OCI-LY7 (cell line): ENCODE measurements at regions not wholly inside any gene's neighbourhood (a gene's known extent, or its start where the extent isn't known, plus 50 kb on each side); places are given as distances from the start of the nearest gene placed in this dataset.

Experiments used
- BruUV-seq: library from RNA; stranded (reverse); fragments of 400-500 nt; replicated peaks from 2 replicates; lab custom pipeline; 2021; lab: Mats Ljungman, UMichigan
- CTCF ChIA-PET: fragments of 300-600 bp; sonication (Branson Sonifier 250); formaldehyde crosslinking; loops from one replicate; lab custom pipeline; 2022; ENCODE audit warnings: antibody characterized with exemption; ENCODE audit not compliant: unreplicated experiment; lab: Charles Lee
- POLR2A ChIA-PET: fragments of 300-600 bp; sonication (Branson Sonifier 250); formaldehyde crosslinking; loops from one replicate; lab custom pipeline; 2022; ENCODE audit warnings: antibody characterized with exemption; lab: Charles Lee
- DNase-seq: peaks from one replicate; pipeline ENCODE4 v3.0.0-alpha.2; 2015; ENCODE audit warnings: low spot score
- H2AFZ ChIP-seq: fragments of 200-600 bp; sonication (generic), shearing (Covaris generic); 2 replicates; pipeline ENCODE4 v1.6.1; 2014; ENCODE audit warnings: mild to moderate bottlenecking, antibody characterized with exemption, low read length, moderate library complexity
- H3K27ac ChIP-seq: fragments of 200-600 bp; sonication (generic); 2 replicates; pipeline ENCODE4 v1.5.1; 2014; ENCODE audit warnings: mixed run types, low read depth, mild to moderate bottlenecking, moderate library complexity, low read length, inconsistent platforms; ENCODE audit not compliant: poor library complexity, severe bottlenecking
- H3K36me3 ChIP-seq: fragments of 200-600 bp; sonication (generic); 2 replicates; pipeline ENCODE4 v1.6.1; 2014; ENCODE audit warnings: mild to moderate bottlenecking, antibody characterized with exemption, low read length, moderate library complexity, mixed read lengths; ENCODE audit not compliant: insufficient read depth
- H3K4me1 ChIP-seq: fragments of 200-600 bp; sonication (generic); 2 replicates; pipeline ENCODE4 v1.5.1; 2014; ENCODE audit warnings: mild to moderate bottlenecking, low read length; ENCODE audit not compliant: insufficient read depth, poor library complexity, severe bottlenecking
- H3K4me2 ChIP-seq: fragments of 200-600 bp; sonication (generic); 2 replicates; pipeline ENCODE4 v1.6.1; 2014; ENCODE audit warnings: mild to moderate bottlenecking, low read length
- H3K4me3 ChIP-seq: fragments of 200-600 bp; sonication (generic); 2 replicates; pipeline ENCODE4 v1.5.1; 2014; ENCODE audit warnings: mild to moderate bottlenecking, low read depth, low read length; ENCODE audit not compliant: poor library complexity, severe bottlenecking
- H3K79me2 ChIP-seq: fragments of 200-600 bp; sonication (generic); 2 replicates; pipeline ENCODE4 v1.6.1; 2016; ENCODE audit warnings: low read depth, mild to moderate bottlenecking, low read length, moderate library complexity, mixed read lengths; ENCODE audit not compliant: insufficient read depth
- H3K9me2 ChIP-seq: fragments of 200-600 bp; sonication (generic); 2 replicates; pipeline ENCODE4 v1.6.1; 2016; ENCODE audit warnings: mild to moderate bottlenecking, low read length, mixed read lengths; ENCODE audit not compliant: insufficient read depth
- H3K9me3 ChIP-seq: fragments of 200-600 bp; sonication (generic); 2 replicates; pipeline ENCODE4 v1.6.1; 2014; ENCODE audit warnings: mild to moderate bottlenecking, mixed run types, low read length, mixed read lengths
- H4K20me1 ChIP-seq: fragments of 200-600 bp; sonication (generic); 2 replicates; pipeline ENCODE4 v1.6.1; 2014; ENCODE audit warnings: mild to moderate bottlenecking, antibody characterized with exemption, low read length, moderate library complexity, mixed read lengths; ENCODE audit not compliant: insufficient read depth
- EZH2phosphoT487 ChIP-seq: fragments of 200-600 bp; sonication (generic); IDR thresholded peaks from 2 replicates; pipeline ENCODE4 v1.6.1; 2018; ENCODE audit warnings: low read depth, borderline replicate concordance, mild to moderate bottlenecking, mixed run types, antibody characterized with exemption, low read length, moderate library complexity, mixed read lengths
- intact Hi-C: fragments of 100-400 bp; cut with micrococcal nuclease; formaldehyde crosslinking; loops from one replicate; pipeline ENCODE4 v1.10.0; 2022; ENCODE audit not compliant: unreplicated experiment
- TF ChIP-seq, protein P1 (sequence below): fragments of 200-600 bp; sonication (generic); conservative IDR thresholded peaks from 2 replicates; pipeline ENCODE4 v1.5.1; 2014; ENCODE audit warnings: mild to moderate bottlenecking, antibody characterized with exemption, low read length, moderate library complexity, mixed read lengths

DNA sequence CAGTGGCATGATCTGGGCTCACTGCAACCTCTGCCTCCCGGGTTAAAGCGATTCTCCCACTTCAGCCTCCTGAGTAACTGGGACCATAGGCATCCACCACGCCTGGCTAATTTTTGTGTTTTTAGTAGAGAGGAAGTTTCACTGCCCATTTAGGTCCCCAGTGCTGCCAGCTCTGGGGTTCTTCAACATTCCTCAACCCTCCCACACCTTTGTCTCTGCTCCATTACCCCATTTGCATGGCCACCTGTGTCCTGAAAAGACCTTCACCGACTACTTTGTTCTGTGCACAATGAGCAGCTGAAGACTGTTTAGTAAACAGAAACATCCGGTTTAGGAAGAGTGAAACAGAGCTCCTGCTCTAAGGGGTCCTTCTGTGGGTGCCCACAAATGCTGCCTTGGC is 92.0 kb downstream of the FAM43A start:
- ChIA-PET POLR2A (no interaction called here), CTCF (no interaction called here)
- Histone ChIP-seq H3K9me3 (no peaks in the 10 kb centered on the region), H3K4me2 (no peak overlapping the region; the same call in 1 of the 2 replicates), H4K20me1 (no peaks in the 10 kb centered on the region), H3K4me1 (peaks cover 27% of the 10 kb centered on the region), H3K36me3 (no peaks in the 10 kb centered on the region), H3K27ac (no peak overlapping the region), H2AFZ (no peak overlapping the region), H3K4me3 (no peak overlapping the region), H3K9me2 (no peaks in the 10 kb centered on the region), H3K79me2 (no peaks in the 10 kb centered on the region)
- BruUV-seq = no TSS peak
- intact Hi-C loops = no loop called here
- DNase-seq = peak; percentile 45
- TF ChIP-seq EZH2phosphoT487 = no peak
- TF ChIP-seq, protein P1, sequence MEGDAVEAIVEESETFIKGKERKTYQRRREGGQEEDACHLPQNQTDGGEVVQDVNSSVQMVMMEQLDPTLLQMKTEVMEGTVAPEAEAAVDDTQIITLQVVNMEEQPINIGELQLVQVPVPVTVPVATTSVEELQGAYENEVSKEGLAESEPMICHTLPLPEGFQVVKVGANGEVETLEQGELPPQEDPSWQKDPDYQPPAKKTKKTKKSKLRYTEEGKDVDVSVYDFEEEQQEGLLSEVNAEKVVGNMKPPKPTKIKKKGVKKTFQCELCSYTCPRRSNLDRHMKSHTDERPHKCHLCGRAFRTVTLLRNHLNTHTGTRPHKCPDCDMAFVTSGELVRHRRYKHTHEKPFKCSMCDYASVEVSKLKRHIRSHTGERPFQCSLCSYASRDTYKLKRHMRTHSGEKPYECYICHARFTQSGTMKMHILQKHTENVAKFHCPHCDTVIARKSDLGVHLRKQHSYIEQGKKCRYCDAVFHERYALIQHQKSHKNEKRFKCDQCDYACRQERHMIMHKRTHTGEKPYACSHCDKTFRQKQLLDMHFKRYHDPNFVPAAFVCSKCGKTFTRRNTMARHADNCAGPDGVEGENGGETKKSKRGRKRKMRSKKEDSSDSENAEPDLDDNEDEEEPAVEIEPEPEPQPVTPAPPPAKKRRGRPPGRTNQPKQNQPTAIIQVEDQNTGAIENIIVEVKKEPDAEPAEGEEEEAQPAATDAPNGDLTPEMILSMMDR = no peak

DNA sequence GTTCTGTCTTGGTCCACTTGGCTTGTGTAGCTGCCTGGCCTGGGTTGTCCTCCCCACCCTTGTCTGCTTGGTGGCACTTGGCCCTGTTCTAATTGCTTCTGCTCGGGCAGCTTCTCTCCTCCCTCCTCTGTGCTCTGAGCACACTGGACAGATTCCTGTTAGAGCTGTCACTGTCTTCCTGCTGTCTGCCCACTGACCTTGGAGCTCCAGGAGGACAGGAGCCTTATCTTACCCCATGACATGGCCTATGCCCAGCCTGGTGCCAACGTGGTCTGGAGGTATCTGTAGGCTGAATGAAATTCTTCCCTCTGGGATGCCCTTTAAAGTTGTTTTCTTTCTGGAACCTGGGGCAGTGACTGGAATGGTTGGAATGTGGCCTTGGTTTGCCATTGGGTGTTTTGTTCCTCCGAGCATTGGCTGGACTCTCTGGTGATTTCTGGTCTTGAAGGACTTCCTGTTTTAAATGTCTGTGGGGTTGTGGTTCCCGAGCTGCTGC is 94.1 kb downstream of the FAM43A start:
- H3K4me2 ChIP-seq = no peak overlapping the region
- no peak overlapping the region for H3K27ac ChIP-seq
- no peaks in the 10 kb centered on the region for H4K20me1 ChIP-seq
- no peaks in the 10 kb centered on the region for H3K79me2 ChIP-seq
- BruUV-seq = no TSS peak
- H2AFZ ChIP-seq = no peak overlapping the region
- no peak for DNase-seq
- H3K4me1 ChIP-seq = peaks cover 27% of the 10 kb centered on the region
- CTCF ChIA-PET = no interaction called here
- H3K9me2 ChIP-seq = no peaks in the 10 kb centered on the region
- no peak overlapping the region for H3K4me3 ChIP-seq
- TF ChIP-seq, protein P1 = no peak
- no peak for TF ChIP-seq EZH2phosphoT487
- intact Hi-C loops = no loop called here
- H3K9me3 ChIP-seq = no peaks in the 10 kb centered on the region; the same call in 1 of the 2 replicates
- POLR2A ChIA-PET = interaction anchor here (0.6 kb wide), 1 partner anchor 244 kb away, joined by 3 read pairs; no protein-coding TSS in a partner anchor
- H3K36me3 ChIP-seq = no peaks in the 10 kb centered on the region

DNA sequence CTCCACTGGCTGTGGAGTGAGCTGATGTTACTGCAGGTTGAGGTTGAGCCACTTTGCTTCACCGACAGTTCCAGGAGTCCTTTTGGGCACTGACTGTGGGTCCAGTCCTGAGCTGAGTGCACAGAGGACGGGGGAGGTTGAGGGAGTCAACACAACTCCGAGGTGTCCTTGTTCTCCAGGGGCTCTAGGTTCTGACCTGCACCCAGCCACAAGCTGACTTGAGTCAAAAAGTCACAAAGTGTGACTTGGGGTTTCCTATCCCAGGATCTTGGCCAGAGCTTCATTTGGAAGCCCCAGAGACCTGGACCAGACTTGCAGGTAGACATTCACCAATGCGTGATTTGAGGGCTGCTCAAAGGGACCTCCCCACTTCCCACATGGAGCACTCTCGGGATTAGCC is 95.0 kb downstream of the FAM43A start:
- H3K9me3 ChIP-seq = no peaks in the 10 kb centered on the region; the same call in 1 of the 2 replicates
- no peak overlapping the region for H3K4me3 ChIP-seq
- H4K20me1 ChIP-seq = no peaks in the 10 kb centered on the region
- DNase-seq = no peak
- no peak overlapping the region for H2AFZ ChIP-seq
- H3K27ac ChIP-seq = no peak overlapping the region
- no peaks in the 10 kb centered on the region for H3K9me2 ChIP-seq
- CTCF ChIA-PET = no interaction called here
- no peaks in the 10 kb centered on the region for H3K79me2 ChIP-seq
- POLR2A ChIA-PET = no interaction called here
- peaks cover 20% of the 10 kb centered on the region for H3K4me1 ChIP-seq
- no peaks in the 10 kb centered on the region for H3K36me3 ChIP-seq
- intact Hi-C loops = no loop called here
- TF ChIP-seq, protein P1 = no peak
- TF ChIP-seq EZH2phosphoT487 = no peak
- no TSS peak for BruUV-seq
- no peak overlapping the region for H3K4me2 ChIP-seq
